ENCODE measurements at regions not wholly inside any gene's neighbourhood (a gene's known extent, or its start where the extent isn't known, plus 50 kb on each side); places are given as distances from the start of the nearest gene placed in this dataset.

GRCh38 chr3:105246536-105246935, 120.2 kb upstream of the ALCAM start:
- H3K4me3 ChIP-seq (replicated peaks in 1 of 3): no peak overlapping the region
- no peaks in the 10 kb centered on the region for H3K27me3 ChIP-seq
- H3K4me1 ChIP-seq: no peaks in the 10 kb centered on the region
- DNase-seq: no peak
- no peaks in the 10 kb centered on the region for H3K36me3 ChIP-seq
- H3K9me3 ChIP-seq: no peaks in the 10 kb centered on the region
- no peak for TF ChIP-seq CTCF (IDR thresholded peaks at IDR 0.05)
- TF ChIP-seq POLR2A (IDR thresholded peaks at IDR 0.05): no peak
- H3K27ac ChIP-seq: no peak overlapping the region
- intact Hi-C loops (cut with DNase I): no loop called here
- WGBS, 2 donors: 75 to 84% methylated on average over 3 of the region's 3 CpGs

GRCh38 chr3:105253225-105253624, 113.5 kb upstream of the ALCAM start:
- H3K4me3 ChIP-seq (replicated peaks in 1 of 3): no peak overlapping the region
- intact Hi-C loops (cut with DNase I): no loop called here
- no peaks in the 10 kb centered on the region for H3K36me3 ChIP-seq
- 11 to 17% methylated on average over 3 of the region's 3 CpGs for WGBS, 2 donors
- TF ChIP-seq CTCF (IDR thresholded peaks at IDR 0.05): no peak
- no peak for TF ChIP-seq POLR2A (IDR thresholded peaks at IDR 0.05)
- H3K9me3 ChIP-seq: no peaks in the 10 kb centered on the region
- DNase-seq: peak; percentile 32 to 39
- peaks cover 0 to 7% of the 10 kb centered on the region in 2 donors for H3K4me1 ChIP-seq
- no peak overlapping the region for H3K27ac ChIP-seq
- no peaks in the 10 kb centered on the region for H3K27me3 ChIP-seq

GRCh38 chr3:105254154-105254553, 112.6 kb upstream of the ALCAM start:
- Histone ChIP-seq H3K36me3 (no peaks in the 10 kb centered on the region), H3K27me3 (no peaks in the 10 kb centered on the region), H3K4me3 (replicated peaks in 1 of 3) (no peak overlapping the region), H3K27ac (no peak overlapping the region), H3K4me1 (peaks cover 0 to 7% of the 10 kb centered on the region in 2 donors), H3K9me3 (no peaks in the 10 kb centered on the region)
- no peak for DNase-seq
- intact Hi-C loops (cut with DNase I): no loop called here
- 87 to 95% methylated on average over 2 of the region's 2 CpGs for WGBS, 2 donors
- TF ChIP-seq POLR2A (IDR thresholded peaks at IDR 0.05) (no peak), CTCF (IDR thresholded peaks at IDR 0.05) (no peak)

- WGBS, 2 donors: 50 to 59% methylated on average over 2 of the region's 2 CpGs
These were observed 111.4 kb upstream of the ALCAM start for GRCh38 chr3:105255350-105255749.

GRCh38 chr3:105259496-105259895, 107.2 kb upstream of the ALCAM start:
- no peak for TF ChIP-seq POLR2A (IDR thresholded peaks at IDR 0.05)
- TF ChIP-seq CTCF (IDR thresholded peaks at IDR 0.05): no peak

More at GRCh38 chr3:105255350-105255749, 111.4 kb upstream of the ALCAM start:
- no peaks in the 10 kb centered on the region for H3K36me3 ChIP-seq
- H3K27me3 ChIP-seq: no peaks in the 10 kb centered on the region
- DNase-seq: no peak
- TF ChIP-seq POLR2A (IDR thresholded peaks at IDR 0.05): no peak
- TF ChIP-seq CTCF (IDR thresholded peaks at IDR 0.05): no peak
- no peaks in the 10 kb centered on the region for H3K9me3 ChIP-seq
- H3K4me3 ChIP-seq (replicated peaks in 1 of 3): no peak overlapping the region
- H3K4me1 ChIP-seq: peaks cover 0 to 7% of the 10 kb centered on the region in 2 donors
- intact Hi-C loops (cut with DNase I): no loop called here
- H3K27ac ChIP-seq: no peak overlapping the region

More at GRCh38 chr3:105259496-105259895, 107.2 kb upstream of the ALCAM start:
- Histone ChIP-seq H3K36me3 (no peaks in the 10 kb centered on the region), H3K4me1 (no peaks in the 10 kb centered on the region), H3K9me3 (no peaks in the 10 kb centered on the region), H3K27me3 (no peaks in the 10 kb centered on the region), H3K27ac (no peak overlapping the region), H3K4me3 (replicated peaks in 1 of 3) (no peak overlapping the region)
- no peak for DNase-seq
- intact Hi-C loops (cut with DNase I): no loop called here
- WGBS, 2 donors: 48 to 56% methylated on average over 2 of the region's 2 CpGs
